ENCODE measurements at regions not wholly inside any gene's neighbourhood (a gene's known extent, or its start where the extent isn't known, plus 50 kb on each side); places are given as distances from the start of the nearest gene placed in this dataset.
A peak's percentile ranks its signal among the peaks of the same experiment; 100 is the strongest.

- intact Hi-C loops (cut with micrococcal nuclease), result no loop called here
- CTCF ChIA-PET, result no interaction called here
- peaks cover 53% of the 10 kb centered on the region for H3K4me1 Mint-ChIP-seq (ENCODE audit: low read depth)
- no peak overlapping the region for H3K4me3 Mint-ChIP-seq
- H3K9me3 Mint-ChIP-seq, result no peaks in the 10 kb centered on the region
- H3K27me3 Mint-ChIP-seq, result no peaks in the 10 kb centered on the region
- no peak overlapping the region for H3K27ac Mint-ChIP-seq
- POLR2A ChIA-PET, result interaction anchor here (0.6 kb wide), 1 partner anchor 11 kb away, joined by 4 read pairs; no protein-coding TSS in a partner anchor
- no peak for DNase-seq
- no peaks in the 10 kb centered on the region for H3K36me3 Mint-ChIP-seq
Observed at GRCh38 chr6:37106982-37107491, 62.9 kb upstream of the PIM1 start.

- DNase-seq, result no peak
- Mint-ChIP-seq H3K4me1 (ENCODE audit: low read depth) (peaks cover 32% of the 10 kb centered on the region), H3K27me3 (no peaks in the 10 kb centered on the region), H3K4me3 (no peak overlapping the region), H3K9me3 (no peaks in the 10 kb centered on the region), H3K36me3 (peaks cover 1% of the 10 kb centered on the region), H3K27ac (peak overlapping the region; percentile 82)
- CTCF ChIA-PET, result interaction anchor here (0.7 to 2.3 kb wide), 9 partner anchors 8 to 92 kb away, joined by 3 to 12 read pairs (median 4); no protein-coding TSS in a partner anchor
- POLR2A ChIA-PET, result interaction anchor here (1.0 to 2.1 kb wide), 6 partner anchors 7 to 63 kb away, joined by 3 to 24 read pairs (median 10); partner anchors contain the start of gene PIM1
- intact Hi-C loops (cut with micrococcal nuclease), result loop anchor here (1.0 kb wide), 6 partner anchors 8 to 87 kb away; no protein-coding TSS in a partner anchor
Observed at GRCh38 chr6:37109714-37110499, 60.0 kb upstream of the PIM1 start.

- intact Hi-C loops (cut with micrococcal nuclease), result loop anchor here (1.0 kb wide), 7 partner anchors 8 to 87 kb away; no protein-coding TSS in a partner anchor
- no peaks in the 10 kb centered on the region for H3K27me3 Mint-ChIP-seq
- POLR2A ChIA-PET, result interaction anchor here (0.6 to 2.1 kb wide), 8 partner anchors 8 to 861 kb away, joined by 3 to 24 read pairs (median 8); partner anchors contain the start of gene PIM1
- DNase-seq, result peak; percentile 75
- H3K9me3 Mint-ChIP-seq, result no peaks in the 10 kb centered on the region
- CTCF ChIA-PET, result interaction anchor here (0.7 to 2.3 kb wide), 11 partner anchors 9 to 92 kb away, joined by 3 to 12 read pairs (median 4); no protein-coding TSS in a partner anchor
- H3K27ac Mint-ChIP-seq, result peak overlapping the region; percentile 82
- H3K36me3 Mint-ChIP-seq, result peaks cover 1% of the 10 kb centered on the region
- H3K4me1 Mint-ChIP-seq (ENCODE audit: low read depth), result peaks cover 28% of the 10 kb centered on the region
- H3K4me3 Mint-ChIP-seq, result no peak overlapping the region
Observed at GRCh38 chr6:37110500-37111461, 59.2 kb upstream of the PIM1 start.

GRCh38 chr6:37113976-37114375 is 56.0 kb upstream of the PIM1 start:
- POLR2A ChIA-PET, result no interaction called here

GRCh38 chr6:37114612-37115011 is 55.3 kb upstream of the PIM1 start:
- POLR2A ChIA-PET, result no interaction called here
- CTCF ChIA-PET, result interaction anchor here (0.7 kb wide), 1 partner anchor 31 kb away, joined by 3 read pairs; no protein-coding TSS in a partner anchor

More at GRCh38 chr6:37113976-37114375, 56.0 kb upstream of the PIM1 start:
- DNase-seq, result no peak
- no peak overlapping the region for H3K27ac Mint-ChIP-seq
- no peaks in the 10 kb centered on the region for H3K27me3 Mint-ChIP-seq
- CTCF ChIA-PET, result no interaction called here
- H3K4me1 Mint-ChIP-seq (ENCODE audit: low read depth), result peaks cover 27% of the 10 kb centered on the region
- H3K9me3 Mint-ChIP-seq, result no peaks in the 10 kb centered on the region
- H3K36me3 Mint-ChIP-seq, result peaks cover 1% of the 10 kb centered on the region
- H3K4me3 Mint-ChIP-seq, result no peak overlapping the region
- intact Hi-C loops (cut with micrococcal nuclease), result no loop called here

GRCh38 chr6:37115236-37115895 is 54.6 kb upstream of the PIM1 start:
- no peak overlapping the region for H3K4me3 Mint-ChIP-seq
- no peak for DNase-seq
- no peaks in the 10 kb centered on the region for H3K27me3 Mint-ChIP-seq
- peaks cover 1% of the 10 kb centered on the region for H3K36me3 Mint-ChIP-seq
- ChIA-PET CTCF (no interaction called here), POLR2A (no interaction called here)
- H3K9me3 Mint-ChIP-seq, result no peaks in the 10 kb centered on the region
- peaks cover 21% of the 10 kb centered on the region for H3K4me1 Mint-ChIP-seq (ENCODE audit: low read depth)
- no peak overlapping the region for H3K27ac Mint-ChIP-seq
- intact Hi-C loops (cut with micrococcal nuclease), result no loop called here

More at GRCh38 chr6:37114612-37115011, 55.3 kb upstream of the PIM1 start:
- Mint-ChIP-seq H3K4me1 (ENCODE audit: low read depth) (peaks cover 28% of the 10 kb centered on the region), H3K27ac (no peak overlapping the region), H3K4me3 (no peak overlapping the region), H3K9me3 (no peaks in the 10 kb centered on the region), H3K36me3 (peaks cover 1% of the 10 kb centered on the region), H3K27me3 (no peaks in the 10 kb centered on the region)
- DNase-seq, result no peak
- intact Hi-C loops (cut with micrococcal nuclease), result no loop called here

- POLR2A ChIA-PET, result interaction anchor here (0.6 kb wide), 1 partner anchor 1746 kb away, joined by 3 read pairs; no protein-coding TSS in a partner anchor
- Mint-ChIP-seq H3K36me3 (peaks cover 1% of the 10 kb centered on the region), H3K4me3 (no peak overlapping the region), H3K27me3 (no peaks in the 10 kb centered on the region), H3K9me3 (no peaks in the 10 kb centered on the region), H3K4me1 (ENCODE audit: low read depth) (peaks cover 11% of the 10 kb centered on the region), H3K27ac (no peak overlapping the region)
- CTCF ChIA-PET, result no interaction called here
- intact Hi-C loops (cut with micrococcal nuclease), result no loop called here
- DNase-seq, result no peak
Observed at GRCh38 chr6:37116326-37116725, 53.6 kb upstream of the PIM1 start.

- no peaks in the 10 kb centered on the region for H3K36me3 Mint-ChIP-seq
- DNase-seq, result no peak
- intact Hi-C loops (cut with micrococcal nuclease), result loop anchor here (1.0 kb wide), 1 partner anchor 9 kb away; no protein-coding TSS in a partner anchor
- H3K4me1 Mint-ChIP-seq (ENCODE audit: low read depth), result peaks cover 5% of the 10 kb centered on the region
- CTCF ChIA-PET, result interaction anchor here (1.6 kb wide), 1 partner anchor 101 kb away, joined by 4 read pairs; no protein-coding TSS in a partner anchor
- H3K27ac Mint-ChIP-seq, result no peak overlapping the region
- H3K9me3 Mint-ChIP-seq, result no peaks in the 10 kb centered on the region
- H3K4me3 Mint-ChIP-seq, result no peak overlapping the region
- POLR2A ChIA-PET, result no interaction called here
- no peaks in the 10 kb centered on the region for H3K27me3 Mint-ChIP-seq
Observed at GRCh38 chr6:37119387-37119886, 50.5 kb upstream of the PIM1 start.
